WTC11 (cell line): ENCODE measurements at regions not wholly inside any gene's neighbourhood (a gene's known extent, or its start where the extent isn't known, plus 50 kb on each side); places are given as distances from the start of the nearest gene placed in this dataset.

ENCODE experiments used
- CTCF ChIP-seq: fragments of 200-600 bp; IDR thresholded peaks from 2 replicates; pipeline ENCODE4 v1.8.0; 2022; ENCODE audit warnings: antibody characterized with exemption
- E2F5 ChIP-seq: sonication (generic); formaldehyde crosslinking; IDR thresholded peaks from 2 replicates; pipeline ENCODE4 v1.8.1; 2022; ENCODE audit warnings: mild to moderate bottlenecking, moderate library complexity, missing genetic modification reagents
- ETV6 ChIP-seq: sonication (generic); formaldehyde crosslinking; IDR thresholded peaks from 2 replicates; pipeline ENCODE4 v1.8.1; 2022; ENCODE audit warnings: mild to moderate bottlenecking, missing genetic modification reagents
- PRDM15 ChIP-seq: sonication (generic); formaldehyde crosslinking; IDR thresholded peaks from 2 replicates; pipeline ENCODE4 v1.8.0; 2022; ENCODE audit warnings: missing genetic modification reagents
- ZNF121 ChIP-seq: sonication (generic); formaldehyde crosslinking; IDR thresholded peaks from 2 replicates; pipeline ENCODE4 v1.8.0; 2023; ENCODE audit warnings: missing genetic modification reagents
- ZNF281 ChIP-seq: sonication (generic); formaldehyde crosslinking; IDR thresholded peaks from 2 replicates; pipeline ENCODE4 v1.8.0; 2023; ENCODE audit warnings: mild to moderate bottlenecking, missing genetic modification reagents
- ZNF416 ChIP-seq: fragments of 250-450 bp; sonication (Bioruptor Pico); IDR thresholded peaks from 2 replicates; pipeline ENCODE4 v1.9.0; 2021; ENCODE audit warnings: mild to moderate bottlenecking, inconsistent platforms

- TF ChIP-seq E2F5 (CRISPR knock-in tag) (no peak), ZNF281 (CRISPR knock-in tag) (no peak), CTCF (no peak), PRDM15 (CRISPR knock-in tag) (no peak), ZNF121 (CRISPR knock-in tag) (no peak), ETV6 (CRISPR knock-in tag) (no peak), ZNF416 (CRISPR knock-in tag) (no peak)
Measured at GRCh38 chr10:71059943-71060342, 152.4 kb upstream of the UNC5B start.
